Testis (tissue), 2 donors: ENCODE measurements at regions not wholly inside any gene's neighbourhood (a gene's known extent, or its start where the extent isn't known, plus 50 kb on each side); places are given as distances from the start of the nearest gene placed in this dataset.

Experiments
- DNase-seq: peaks from one replicate; pipeline ENCODE4 v3.0.0-alpha.2; 2019
- H3K27ac ChIP-seq, 2 donors: fragments of 200-600 bp; sonication (generic); one replicate each; pipeline ENCODE4 v1.5.1; 2019
- H3K27me3 ChIP-seq: fragments of 200-600 bp; sonication (generic); one replicate; pipeline ENCODE4 v1.5.1; 2019
- H3K36me3 ChIP-seq: fragments of 200-600 bp; sonication (generic); one replicate; pipeline ENCODE4 v1.5.1; 2017; ENCODE audit warnings: low read depth; ENCODE audit errors: missing control alignments
- H3K4me1 ChIP-seq: fragments of 200-600 bp; sonication (generic); one replicate; pipeline ENCODE4 v1.5.1; 2019
- H3K4me3 ChIP-seq, 2 donors: fragments of 200-600 bp; sonication (generic); one replicate each; pipeline ENCODE4 v1.5.1; 2017 to 2019
- H3K9me3 ChIP-seq: fragments of 200-600 bp; sonication (generic); one replicate; pipeline ENCODE4 v1.5.1; 2017
- CTCF ChIP-seq, 3 experiments: fragments of 450-650 bp in 2 of 3; fragments of 200-600 bp in 1 of 3; sonication (generic) in 1 of 3; IDR thresholded peaks; one replicate each; pipeline ENCODE4 v1.5.1; 2016 to 2019; ENCODE audit warnings: antibody characterized with exemption in 3 of 3, mild to moderate bottlenecking in 2 of 3, moderate library complexity in 1 of 3
- POLR2A ChIP-seq: fragments of 450-650 bp; IDR thresholded peaks from one replicate; pipeline ENCODE4 v1.6.1; 2017; ENCODE audit warnings: antibody characterized with exemption, mild to moderate bottlenecking, moderate library complexity
- WGBS, 2 donors: methylation state at CpG; one replicate each; pipeline ENCODE4 v1.1.5; 2018; 5-methylcytosine and 5-hydroxymethylcytosine counted together
- intact Hi-C: fragments of 100-400 bp; cut with DNase I; formaldehyde crosslinking; loops from one replicate; pipeline ENCODE4 v1.15.1; 2023; ENCODE audit warnings: low total_unique reads

- DNase-seq: no peak
- H3K27ac ChIP-seq: no peak overlapping the region
- H3K9me3 ChIP-seq: no peaks in the 10 kb centered on the region
- no peaks in the 10 kb centered on the region for H3K27me3 ChIP-seq
- H3K4me3 ChIP-seq: no peak overlapping the region
- intact Hi-C loops: no loop called here
- TF ChIP-seq CTCF (IDR thresholded peaks at IDR 0.05) (no peak), POLR2A (no peak)
- no peaks in the 10 kb centered on the region for H3K36me3 ChIP-seq
- H3K4me1 ChIP-seq: no peaks in the 10 kb centered on the region
These were observed 1508.7 kb upstream of the PCDH20 start for GRCh38 chr13:62924395-62924794.

- WGBS, 2 donors: 17 to 50% methylated on average over 2 of the region's 2 CpGs
- Histone ChIP-seq H3K27me3 (no peaks in the 10 kb centered on the region), H3K9me3 (no peaks in the 10 kb centered on the region), H3K36me3 (no peaks in the 10 kb centered on the region), H3K27ac (no peak overlapping the region), H3K4me1 (no peaks in the 10 kb centered on the region), H3K4me3 (no peak overlapping the region)
- intact Hi-C loops: no loop called here
- no peak for DNase-seq
- TF ChIP-seq POLR2A (no peak), CTCF (IDR thresholded peaks at IDR 0.05) (no peak)
These were observed 1504.5 kb upstream of the PCDH20 start for GRCh38 chr13:62920159-62920558.

- Histone ChIP-seq H3K36me3 (no peaks in the 10 kb centered on the region), H3K27me3 (no peaks in the 10 kb centered on the region), H3K27ac (no peak overlapping the region), H3K4me1 (no peaks in the 10 kb centered on the region), H3K9me3 (no peaks in the 10 kb centered on the region), H3K4me3 (no peak overlapping the region)
- intact Hi-C loops: no loop called here
- WGBS, 2 donors: 75 to 76% methylated on average over 4 to 6 of the region's 12 CpGs
- DNase-seq: no peak
- TF ChIP-seq CTCF (IDR thresholded peaks at IDR 0.05) (no peak), POLR2A (no peak)
These were observed 1503.8 kb upstream of the PCDH20 start for GRCh38 chr13:62919491-62919890.

- H3K27ac ChIP-seq: no peak overlapping the region
- no peak for TF ChIP-seq POLR2A
- TF ChIP-seq CTCF (IDR thresholded peaks at IDR 0.05): no peak
- H3K4me1 ChIP-seq: no peaks in the 10 kb centered on the region
- H3K27me3 ChIP-seq: no peaks in the 10 kb centered on the region
- H3K36me3 ChIP-seq: no peaks in the 10 kb centered on the region
- 52% methylated on average over 4 of the region's 4 CpGs for WGBS, 2 donors
- H3K4me3 ChIP-seq: no peak overlapping the region
- no peak for DNase-seq
- intact Hi-C loops: no loop called here
- no peaks in the 10 kb centered on the region for H3K9me3 ChIP-seq
These were observed 1495.0 kb upstream of the PCDH20 start for GRCh38 chr13:62910541-62911060.

GRCh38 chr13:62908321-62908720, 1492.7 kb upstream of the PCDH20 start:
- H3K4me3 ChIP-seq: no peak overlapping the region
- no peaks in the 10 kb centered on the region for H3K27me3 ChIP-seq
- H3K4me1 ChIP-seq: no peaks in the 10 kb centered on the region
- DNase-seq: no peak
- no peaks in the 10 kb centered on the region for H3K9me3 ChIP-seq
- 62 to 64% methylated on average over 3 of the region's 3 CpGs for WGBS, 2 donors
- intact Hi-C loops: no loop called here
- no peak overlapping the region for H3K27ac ChIP-seq
- H3K36me3 ChIP-seq: no peaks in the 10 kb centered on the region
- TF ChIP-seq CTCF (IDR thresholded peaks at IDR 0.05): no peak
- no peak for TF ChIP-seq POLR2A
